ENCODE measurements at regions not wholly inside any gene's neighbourhood (a gene's known extent, or its start where the extent isn't known, plus 50 kb on each side); places are given as distances from the start of the nearest gene placed in this dataset.

DNA sequence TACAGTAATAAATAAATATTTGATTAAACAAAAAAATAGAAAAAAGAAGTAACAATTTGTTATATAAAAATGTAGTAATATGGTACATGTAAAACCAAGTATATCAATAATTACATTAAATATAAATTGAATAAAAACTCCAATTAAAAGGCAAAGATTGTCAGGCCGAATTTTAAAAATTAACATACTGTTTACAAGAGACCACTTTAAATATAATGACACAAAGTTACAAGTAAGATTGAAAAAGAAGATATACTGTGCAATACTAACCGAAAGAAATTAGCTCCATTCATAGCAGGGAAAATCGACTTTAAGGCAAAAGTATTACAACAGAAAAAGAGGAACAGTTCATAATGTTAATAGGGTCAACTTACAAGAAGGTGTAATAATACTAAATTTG lies 571.5 kb upstream of the ARID1B start:
- no peak for TF ChIP-seq MAX (IDR thresholded peaks at IDR 0.05; ENCODE audit: low read depth, low read length)
- TF ChIP-seq CTCF (IDR thresholded peaks at IDR 0.05; ENCODE audit: low read depth, low read length) = no peak
- no peak for TF ChIP-seq POLR2A (IDR thresholded peaks at IDR 0.05; ENCODE audit: extremely low read depth, insufficient read length)
- TF ChIP-seq MYC (IDR thresholded peaks at IDR 0.05; ENCODE audit: low read depth, low read length) = no peak
